ENCODE measurements at regions not wholly inside any gene's neighbourhood (a gene's known extent, or its start where the extent isn't known, plus 50 kb on each side); places are given as distances from the start of the nearest gene placed in this dataset.

- no peak overlapping the region for H3K4me2 ChIP-seq (ENCODE audit: insufficient read depth in 1 of 2, low read depth in 2 of 2, low read length in 2 of 2)
- no peaks in the 10 kb centered on the region for H3K36me3 ChIP-seq (ENCODE audit: control insufficient read depth in 2 of 4, insufficient read depth in 4 of 4, low read length in 3 of 4)
- WGBS, 2 experiments (ENCODE audit: extremely low coverage in 1 of 2, insufficient coverage in 1 of 2, insufficient read length in 1 of 2, insufficient replicate concordance in 2 of 2, low coverage in 1 of 2, low lambda C conversion rate in 2 of 2, missing lambda C conversion rate in 1 of 2), result 96% methylated on average over 3 of the region's 3 CpGs; no CpG with 5 or more reads in 1 of the 2 experiments
- FAIRE-seq (no peak), DNase-seq (ENCODE audit: low read depth in 1 of 2, low spot score in 2 of 2) (no peak)
- no peak overlapping the region for H3K4ac ChIP-seq (replicated peaks; ENCODE audit: insufficient read length, low read depth, low read length)
- no peak overlapping the region; the same call in 1 of the 2 replicates for H2BK15ac ChIP-seq (ENCODE audit: low read length)
- no peak overlapping the region for H3K56ac ChIP-seq (replicated peaks; ENCODE audit: insufficient read length, low read depth, low read length)
- H4K5ac ChIP-seq (ENCODE audit: insufficient read length, low read depth, low read length), result no peak overlapping the region
- H3K79me2 ChIP-seq (ENCODE audit: control insufficient read depth in 1 of 2, insufficient read depth in 2 of 2, low read length in 2 of 2), result no peaks in the 10 kb centered on the region
- no peak overlapping the region for H2BK5ac ChIP-seq (ENCODE audit: low read depth, low read length)
- no peak overlapping the region for H2AK5ac ChIP-seq (ENCODE audit: low read depth, low read length)
- H2BK120ac ChIP-seq (replicated peaks; ENCODE audit: low read depth, low read length), result no peak overlapping the region
- H3K23me2 ChIP-seq (ENCODE audit: low read depth, low read length), result no peaks in the 10 kb centered on the region
- peaks cover 0 to 7% (median 0%) of the 10 kb centered on the region in 4 experiments; a peak in 3 of 7 replicates for H3K4me1 ChIP-seq (replicated peaks in 1 of 4; ENCODE audit: control insufficient read depth in 3 of 4, insufficient read depth in 4 of 4, low read length in 3 of 4)
- no peak overlapping the region for H2AFZ ChIP-seq (ENCODE audit: low read length)
- no peaks in the 10 kb centered on the region for H3K27me3 ChIP-seq (replicated peaks in 1 of 4; ENCODE audit: control insufficient read depth in 3 of 4, extremely low read depth in 1 of 4, insufficient read depth in 3 of 4, low read length in 3 of 4)
- no peak overlapping the region for H3K4me3 ChIP-seq (ENCODE audit: extremely low read depth in 1 of 4, insufficient read depth in 2 of 4, low read depth in 3 of 4, low read length in 4 of 4)
- no peaks in the 10 kb centered on the region for H3K79me1 ChIP-seq (ENCODE audit: low read depth, low read length)
- no peak overlapping the region for H3K18ac ChIP-seq (ENCODE audit: extremely low read depth, low read length)
- no peaks in the 10 kb centered on the region for H4K20me1 ChIP-seq (replicated peaks in 1 of 2; ENCODE audit: control insufficient read depth in 1 of 2, insufficient read depth in 2 of 2, low read length in 2 of 2)
- CTCF ChIA-PET (ENCODE audit: partially characterized antibody), result interaction anchor here (0.5 to 1.0 kb wide), 3 partner anchors 14 to 335 kb away, joined by 3 read pairs; no protein-coding TSS in a partner anchor
- no peak overlapping the region for H3K9ac ChIP-seq (replicated peaks in 1 of 4; ENCODE audit: extremely low read depth in 1 of 4, low read depth in 3 of 4, low read length in 3 of 4)
- H3K27ac ChIP-seq (ENCODE audit: low read depth, low read length), result no peak overlapping the region
- H2BK12ac ChIP-seq (ENCODE audit: low read depth, low read length), result no peak overlapping the region
- H4K8ac ChIP-seq (ENCODE audit: extremely low read depth, insufficient read depth, low read length), result no peak overlapping the region
- H3K23ac ChIP-seq (ENCODE audit: insufficient read length), result no peak overlapping the region
- H3K9me3 ChIP-seq (ENCODE audit: insufficient read depth in 2 of 2, low read depth in 1 of 2, low read length in 1 of 2), result no peaks in the 10 kb centered on the region
- H2BK20ac ChIP-seq (ENCODE audit: low read length), result no peak overlapping the region
- POLR2A ChIA-PET (ENCODE audit: partially characterized antibody), result no interaction called here
- no peak overlapping the region for H3K14ac ChIP-seq (ENCODE audit: insufficient read length)
- H4K91ac ChIP-seq (replicated peaks; ENCODE audit: insufficient read length, low read length), result no peak overlapping the region
- TF ChIP-seq TAF1 (IDR thresholded peaks at IDR 0.05; ENCODE audit: low read depth, low read length) (no peak), SP1 (IDR thresholded peaks at IDR 0.05; ENCODE audit: low read depth, low read length) (no peak), POLR2A (IDR thresholded peaks at IDR 0.05; ENCODE audit: control extremely low read depth in 1 of 2, low read depth in 2 of 2, low read length in 2 of 2) (no peak), BRCA1 (IDR thresholded peaks at IDR 0.05; ENCODE audit: low read depth, low read length) (no peak), HDAC6 (IDR thresholded peaks at IDR 0.05; ENCODE audit: low read depth, low read length) (no peak), MAFK (IDR thresholded peaks at IDR 0.05; ENCODE audit: low read depth, low read length) (no peak), HDAC2 (IDR thresholded peaks at IDR 0.05; ENCODE audit: borderline replicate concordance in 1 of 2, low read depth in 2 of 2, low read length in 2 of 2) (no peak), CTBP2 (IDR thresholded peaks at IDR 0.05; ENCODE audit: borderline replicate concordance, insufficient read depth, insufficient read length, low read length) (no peak), TBP (IDR thresholded peaks at IDR 0.05; ENCODE audit: low read depth, low read length) (no peak), EP300 (IDR thresholded peaks at IDR 0.05; ENCODE audit: borderline replicate concordance in 1 of 2, low read depth in 2 of 2, low read length in 2 of 2) (no peak), TEAD4 (IDR thresholded peaks at IDR 0.05; ENCODE audit: low read depth, low read length) (no peak), JUN (IDR thresholded peaks at IDR 0.05; ENCODE audit: low read depth, low read length) (no peak), SIN3A (conservative IDR thresholded peaks at IDR 0.05 in 1 of 2, IDR thresholded peaks at IDR 0.05 in 1 of 2; ENCODE audit: low read depth in 1 of 2, low read length in 2 of 2) (no peak), ATF3 (IDR thresholded peaks at IDR 0.05; ENCODE audit: insufficient read depth, low read depth, low read length) (no peak)
Measured at GRCh38 chr9:8134635-8135034, 335.1 kb upstream of the DMAC1 start.
